NCI-H526 treated with DMSO at 0.1 percent for 48 hours (cell line): ENCODE measurements at regions not wholly inside any gene's neighbourhood (a gene's known extent, or its start where the extent isn't known, plus 50 kb on each side); places are given as distances from the start of the nearest gene placed in this dataset.
A peak's percentile ranks its signal among the peaks of the same experiment; 100 is the strongest.

Experiments used
- DNase-seq: peaks from one replicate; lab custom pipeline; 2025; lab: John Stamatoyannopoulos, UW

DNA sequence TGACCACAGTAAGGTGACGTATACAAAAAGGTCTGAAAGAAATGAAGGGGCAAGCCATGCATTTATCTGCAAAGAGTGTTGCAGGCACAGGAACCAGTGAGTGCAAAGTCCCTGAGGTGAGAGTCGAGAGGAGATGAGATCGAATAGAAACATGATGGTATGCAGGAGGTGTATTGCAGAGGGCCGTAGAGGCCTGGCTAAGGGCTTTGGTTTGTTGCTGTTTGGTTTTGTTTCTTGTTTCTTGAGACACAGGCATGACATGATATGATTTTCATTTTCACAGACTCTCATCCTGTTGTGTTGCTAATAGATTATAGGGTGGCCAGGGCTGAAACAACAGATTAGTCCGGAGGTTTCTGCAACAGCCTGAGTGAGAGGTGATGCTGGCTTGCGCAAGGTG lies 80.4 kb downstream of the HSPH1 start:
- no peak for DNase-seq

DNA sequence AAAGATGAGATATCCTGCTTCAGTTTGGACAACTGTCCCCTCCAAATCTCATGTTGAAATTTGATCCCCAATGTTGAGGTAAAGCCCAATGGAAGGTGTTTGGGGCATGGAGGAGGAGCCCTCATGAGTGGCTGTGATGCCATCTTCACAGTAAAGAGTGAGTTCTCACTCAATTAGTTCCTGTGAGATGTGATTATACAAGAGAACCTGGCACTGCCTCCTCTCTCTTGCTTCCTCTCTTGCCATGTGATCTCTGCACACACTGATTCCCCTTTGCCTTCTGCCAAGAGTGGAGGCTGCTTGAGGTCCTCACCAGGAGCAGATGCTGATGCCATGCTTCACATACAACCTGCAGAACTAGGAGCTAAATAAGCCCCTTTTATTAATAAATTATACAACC lies 86.9 kb downstream of the HSPH1 start:
- DNase-seq = no peak

- peak; percentile 2 for DNase-seq
These were observed 87.6 kb downstream of the HSPH1 start for GRCh38 chr13:31073859-31074718.

DNA sequence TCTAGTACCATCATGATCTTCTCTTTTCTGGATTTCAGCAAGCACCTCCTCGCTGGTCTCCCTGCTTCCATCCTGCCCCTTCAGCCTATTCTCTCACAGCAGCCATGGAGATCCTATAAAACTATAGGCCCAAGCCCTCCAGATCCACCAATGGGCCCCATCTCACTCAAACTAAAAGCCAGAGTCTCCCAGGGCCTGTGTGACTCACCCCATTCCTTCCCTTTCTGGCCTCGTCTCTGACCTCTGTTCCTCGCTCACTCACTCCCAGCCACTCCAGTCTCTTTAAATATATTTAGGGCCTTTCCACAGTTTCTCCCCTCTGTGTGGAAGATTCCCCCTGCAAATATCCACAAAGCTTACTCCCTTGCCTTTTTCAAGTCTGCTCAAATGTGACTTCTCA lies 89.7 kb downstream of the HSPH1 start:
- no peak for DNase-seq

DNA sequence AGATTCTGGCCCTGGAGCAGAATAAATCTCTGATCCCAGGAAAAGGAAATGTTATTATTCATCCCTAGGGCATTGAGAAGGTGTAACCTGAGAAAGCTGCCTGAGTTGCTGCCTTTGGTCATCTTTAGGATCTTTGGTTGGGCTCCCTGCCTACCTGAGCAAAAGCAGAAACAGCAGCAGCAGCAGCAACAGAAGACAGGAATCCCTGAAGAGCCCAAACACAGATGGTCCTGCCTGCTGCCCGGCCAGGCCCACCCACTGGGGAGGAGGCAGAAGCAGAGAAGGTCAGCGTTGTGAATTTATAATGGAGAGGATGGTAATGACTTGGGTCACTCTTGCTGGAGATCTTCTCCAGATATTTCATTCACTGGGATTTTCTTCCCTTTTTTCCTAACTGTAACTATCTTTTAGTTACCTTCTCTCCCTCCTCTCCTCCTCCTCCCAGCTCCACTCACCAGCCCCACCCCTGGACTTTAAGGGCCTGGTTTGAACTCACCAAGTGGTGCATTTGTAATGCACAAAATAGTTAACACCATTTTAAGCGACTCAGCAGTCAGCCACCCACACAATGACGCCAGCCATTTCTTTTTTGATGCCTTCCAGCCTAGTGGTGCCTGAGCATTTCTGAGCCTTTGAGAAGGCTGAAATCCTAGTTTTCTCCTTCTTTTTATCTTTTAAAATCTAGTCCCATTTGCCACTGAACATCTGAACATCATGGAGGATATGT lies 91.7 kb downstream of the HSPH1 start:
- no peak for DNase-seq

DNA sequence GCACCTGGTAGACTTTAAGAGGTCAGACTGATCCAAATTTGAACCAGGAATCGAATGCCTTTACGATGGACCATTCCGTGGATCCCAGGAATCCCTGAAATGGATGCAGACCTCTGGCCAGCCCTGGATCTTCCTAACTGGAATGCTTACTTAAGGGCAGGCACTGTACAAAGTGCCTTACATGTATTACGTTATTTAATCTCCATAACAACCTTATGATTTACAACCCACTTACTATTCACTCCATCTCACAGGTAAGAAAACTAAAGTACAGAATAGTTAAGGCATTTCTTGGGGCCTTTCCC lies 93.6 kb downstream of the HSPH1 start:
- DNase-seq = no peak

DNA sequence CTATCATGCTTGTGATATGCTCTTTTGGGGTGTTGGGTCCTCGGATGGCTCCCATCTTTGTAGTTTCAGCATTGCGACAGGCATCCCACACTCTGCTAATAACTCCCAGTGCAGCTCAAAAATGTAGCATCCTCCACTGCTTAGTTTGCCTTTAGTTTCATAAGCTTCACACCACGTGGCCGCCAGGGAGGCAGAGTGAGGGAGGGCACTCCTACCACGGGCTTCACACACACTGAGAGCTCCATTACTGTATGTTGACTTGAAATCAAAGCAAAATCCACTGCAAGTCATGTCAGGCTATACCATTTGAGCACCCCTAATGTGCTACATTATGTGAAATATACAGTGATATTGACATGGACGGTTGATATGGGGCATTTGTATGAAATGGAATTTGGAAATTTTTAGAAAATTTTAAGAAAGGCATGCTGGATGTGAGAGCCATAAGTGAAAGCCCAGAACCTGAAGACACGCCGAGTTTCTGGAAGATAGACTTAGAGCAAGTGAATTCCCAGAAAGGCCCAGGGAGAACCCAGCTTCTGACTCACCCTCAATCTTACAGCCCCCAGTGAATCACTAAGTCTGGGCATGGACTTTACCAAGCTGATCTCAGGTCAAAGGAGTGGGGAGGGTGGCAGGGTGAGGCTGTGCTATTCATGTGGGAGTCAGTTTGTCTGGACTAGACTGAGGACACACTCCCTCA lies 94.1 kb downstream of the HSPH1 start:
- no peak for DNase-seq

DNA sequence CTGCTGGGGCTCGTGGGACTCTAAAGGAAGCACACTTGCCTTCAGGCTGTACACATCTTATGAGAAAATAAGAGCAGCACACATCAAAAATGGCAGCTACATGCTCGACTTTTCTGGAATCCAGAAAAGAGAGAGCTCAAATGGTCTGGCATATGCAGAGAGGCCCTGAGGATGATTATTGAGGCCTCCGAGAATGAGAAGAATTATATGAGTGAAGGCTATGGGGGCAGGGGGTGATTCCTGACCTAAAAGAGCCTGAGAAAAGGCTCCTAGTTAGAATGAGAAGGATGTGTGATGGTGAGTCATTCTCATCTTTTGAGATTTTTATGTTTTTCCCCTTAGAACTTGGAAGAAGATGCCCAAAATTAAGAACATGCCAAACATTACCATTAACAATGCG lies 97.1 kb downstream of the HSPH1 start:
- DNase-seq = no peak

DNA sequence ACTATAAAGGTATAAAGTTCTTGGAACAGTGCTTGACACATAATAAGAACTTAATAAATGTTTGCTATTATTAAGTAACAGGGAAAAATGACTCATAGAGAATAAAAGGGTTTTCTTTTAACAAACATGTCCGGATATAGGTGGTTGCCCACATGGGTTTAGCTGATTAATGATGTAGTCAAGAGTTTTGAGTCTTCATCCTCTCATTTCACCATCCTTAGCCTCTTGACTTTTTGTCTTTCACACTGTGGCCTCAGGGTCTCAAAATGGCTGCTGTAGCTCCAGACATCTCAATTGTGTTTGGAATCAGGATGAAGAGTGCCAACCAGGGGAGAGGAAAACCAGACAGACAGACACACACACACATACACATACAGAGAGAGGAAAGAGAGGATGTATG lies 97.9 kb downstream of the HSPH1 start:
- no peak for DNase-seq

GRCh38 chr13:31060655-31061054 lies 101.0 kb downstream of the HSPH1 start:
- DNase-seq = no peak

- no peak for DNase-seq
These were observed 101.5 kb downstream of the HSPH1 start for GRCh38 chr13:31060220-31060619.

DNA sequence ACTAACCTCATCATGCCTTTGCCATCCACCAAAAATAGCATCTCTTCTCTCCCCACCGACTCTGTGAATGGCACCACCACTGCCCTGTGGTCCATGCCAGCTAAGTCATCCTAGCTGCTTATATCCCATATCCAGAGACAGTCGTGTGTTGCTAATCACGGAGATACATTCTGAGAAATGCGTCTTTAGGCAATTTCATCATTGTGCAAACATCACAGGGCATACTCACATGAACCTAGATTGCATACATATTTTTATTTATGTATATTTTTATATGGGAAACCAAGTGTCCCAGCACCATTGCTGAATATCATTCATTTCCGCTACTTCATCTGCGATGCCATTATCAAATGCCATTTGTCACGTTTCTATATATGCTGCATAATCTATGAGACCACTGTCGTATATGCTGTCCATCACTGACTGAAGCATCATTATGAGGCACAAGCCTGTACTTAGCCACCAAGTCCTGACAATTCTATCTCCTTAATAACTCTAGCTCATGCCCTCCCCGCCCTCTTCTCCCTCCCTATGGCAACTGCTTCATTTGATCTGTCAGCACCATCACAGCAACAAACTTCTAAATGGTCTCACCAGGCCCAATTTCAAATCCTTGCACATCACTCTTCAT lies 104.2 kb downstream of the HSPH1 start:
- no peak for DNase-seq

DNA sequence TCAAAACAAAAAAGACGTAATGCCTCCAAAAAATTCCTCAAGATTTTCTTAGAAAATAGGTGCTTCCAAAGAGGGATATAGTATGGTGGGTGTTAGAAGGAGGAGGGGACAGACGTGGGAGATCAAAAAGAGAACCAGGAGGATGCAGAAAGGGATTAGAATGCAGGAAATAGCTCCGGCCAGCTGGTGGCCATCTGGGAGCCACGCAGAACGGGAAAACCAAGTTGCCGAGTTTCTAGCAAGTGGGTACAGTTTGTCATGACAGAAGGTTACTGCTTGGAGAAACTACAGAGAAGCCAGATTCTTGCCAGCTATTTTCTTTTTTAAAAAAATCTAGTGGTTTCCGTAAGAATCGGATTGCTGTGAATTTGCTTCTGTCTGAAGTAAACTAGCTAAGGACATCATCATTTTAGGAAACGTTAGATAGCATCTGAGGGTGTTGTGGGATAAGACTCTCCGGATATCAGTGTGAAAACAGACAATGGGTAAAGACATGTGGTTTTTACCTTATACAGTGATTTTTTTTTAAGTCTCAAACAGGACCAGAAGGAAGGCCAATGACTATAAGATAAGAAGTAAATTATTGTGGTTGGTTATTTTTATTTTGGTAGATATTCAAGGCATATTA lies 104.9 kb downstream of the HSPH1 start:
- no peak for DNase-seq

DNA sequence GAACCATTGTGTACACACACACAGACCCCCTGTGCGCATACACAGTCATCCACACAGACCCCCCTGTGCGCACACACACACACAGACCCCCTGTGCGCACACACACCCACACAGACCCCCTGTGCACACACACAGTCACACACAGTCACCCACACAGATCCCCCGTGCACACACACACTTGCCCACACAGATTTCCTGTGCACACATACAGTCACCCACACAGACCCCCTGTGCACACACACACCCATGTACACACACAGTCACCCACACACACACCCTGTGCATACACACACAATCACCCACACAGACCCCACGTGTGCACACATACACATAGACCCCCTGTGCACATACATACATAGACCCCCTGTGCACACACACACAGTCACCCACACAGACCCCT lies 106.1 kb downstream of the HSPH1 start:
- DNase-seq = no peak

- no peak for DNase-seq
These were observed 107.1 kb downstream of the HSPH1 start for GRCh38 chr13:31054632-31055031.

- no peak for DNase-seq
These were observed 107.8 kb downstream of the HSPH1 start for GRCh38 chr13:31053896-31054295.

GRCh38 chr13:31053091-31053490 lies 108.6 kb downstream of the HSPH1 start:
- DNase-seq = no peak

DNA sequence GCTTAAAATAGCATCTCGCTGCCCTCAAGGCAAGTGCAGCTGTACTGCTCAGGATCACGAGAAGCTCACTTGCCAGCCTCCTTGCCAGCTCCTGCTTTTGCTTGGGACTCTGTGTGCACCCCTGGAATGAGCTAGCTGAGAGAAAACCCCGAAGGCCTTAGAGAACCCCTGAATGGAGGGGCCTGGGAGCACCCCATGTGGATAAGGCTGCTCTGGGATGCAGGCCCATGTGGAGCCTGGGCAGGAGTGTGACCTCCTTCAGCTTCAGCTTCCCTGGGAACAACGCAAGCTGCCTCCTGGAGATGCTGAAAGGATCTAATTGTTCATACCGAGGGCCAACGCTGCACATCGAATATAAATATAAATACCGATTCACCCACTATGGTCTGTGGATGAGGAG lies 109.2 kb downstream of the HSPH1 start:
- no peak for DNase-seq

DNA sequence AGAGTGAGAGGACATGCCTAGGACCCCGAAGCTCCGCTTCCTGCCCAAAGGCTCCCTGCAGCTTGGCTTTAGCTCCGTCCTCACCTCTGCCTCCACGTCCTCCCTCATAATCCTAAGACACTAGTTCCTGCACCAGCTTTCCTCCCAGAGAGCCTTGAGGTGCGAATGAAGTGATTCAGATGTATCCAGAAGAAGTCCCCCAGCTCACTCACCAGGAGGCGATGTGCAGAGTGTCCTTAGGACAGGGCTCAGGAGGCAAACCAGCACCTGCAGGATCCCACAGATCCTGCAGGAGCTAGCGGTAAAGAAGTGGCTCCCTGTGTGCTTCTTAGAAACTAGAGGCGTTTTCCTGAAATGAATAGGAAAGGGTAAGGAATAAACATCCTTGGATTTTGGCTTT lies 109.7 kb downstream of the HSPH1 start:
- DNase-seq = no peak

- DNase-seq = no peak
These were observed 111.0 kb downstream of the HSPH1 start for GRCh38 chr13:31050486-31051400.

DNA sequence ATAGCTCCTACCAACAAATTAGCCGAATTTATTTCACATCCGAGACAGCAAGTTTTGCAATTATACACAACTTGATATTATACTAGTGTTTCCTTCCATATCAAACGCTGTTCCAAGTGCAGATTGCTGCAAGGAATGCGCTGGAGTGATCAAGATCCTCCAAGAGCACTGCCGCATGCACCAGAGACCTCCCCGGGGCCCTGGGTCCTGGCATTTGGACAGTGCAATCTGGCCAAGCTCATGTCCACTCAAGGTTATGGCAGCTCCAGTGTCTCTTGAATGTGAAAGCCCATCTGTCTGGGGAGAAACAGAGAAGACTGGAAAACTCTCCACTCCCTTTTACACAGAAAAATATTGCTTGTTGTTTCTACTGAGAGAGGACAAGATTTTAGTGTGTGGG lies 111.9 kb downstream of the HSPH1 start:
- no peak for DNase-seq
